B cell (primary cell): ENCODE measurements at regions not wholly inside any gene's neighbourhood (a gene's known extent, or its start where the extent isn't known, plus 50 kb on each side); places are given as distances from the start of the nearest gene placed in this dataset.

Experiments
- ATAC-seq: fragments of 200-7000 bp; cut with Tn5 transposase; one replicate; pipeline ENCODE4 v1.10.0; 2021; ENCODE audit warnings: low read depth, mild to moderate bottlenecking, moderate number of reproducible peaks, moderate library complexity
- CTCF ChIA-PET: fragments of 350-600 bp; sonication (Branson Sonifier 250); formaldehyde crosslinking; loops from one replicate; lab custom pipeline; 2021; ENCODE audit warnings: antibody characterized with exemption, inconsistent platforms; lab: Charles Lee
- POLR2A ChIA-PET: fragments of 350-600 bp; sonication (Branson Sonifier 250); formaldehyde crosslinking; loops from one replicate; lab custom pipeline; 2021; ENCODE audit warnings: antibody characterized with exemption; lab: Charles Lee
- DNase-seq: peaks from one replicate; pipeline ENCODE4 v3.0.0; 2013
- H2AFZ ChIP-seq: 2 replicates; pipeline ENCODE4 v1.6.1; 2012; ENCODE audit warnings: mild to moderate bottlenecking, low read depth, low read length; ENCODE audit not compliant: insufficient read depth, poor library complexity, severe bottlenecking
- H3K27ac ChIP-seq, 2 donors: 1 replicate in 1 of 2; 2 replicates in 1 of 2; pipeline ENCODE4 v1.5.1; 2012 to 2013; ENCODE audit warnings: low read length in 2 of 2, mild to moderate bottlenecking in 2 of 2, moderate library complexity in 1 of 2
- H3K27me3 ChIP-seq, 4 experiments: fragments of 200-600 bp in 1 of 4; sonication (generic) in 1 of 4; replicated peaks in 1 of 4; 1 replicate in 2 of 4; 2 replicates in 2 of 4; pipeline versions ENCODE4 v1.6.1 to v1.7.0; 2013 to 2016; ENCODE audit warnings: low read length in 3 of 4, mild to moderate bottlenecking in 2 of 4, mixed read lengths in 1 of 4, moderate library complexity in 1 of 4; ENCODE audit not compliant: insufficient read depth in 4 of 4, control insufficient read depth in 3 of 4; ENCODE audit errors: control extremely low read depth in 1 of 4
- H3K36me3 ChIP-seq, 2 experiments: replicated peaks in 1 of 2; 1 replicate in 1 of 2; 2 replicates in 1 of 2; pipeline versions ENCODE4 v1.6.1 to v1.7.1; 2013; ENCODE audit warnings: low read length in 1 of 2; ENCODE audit not compliant: insufficient read depth in 2 of 2, control insufficient read depth in 1 of 2; ENCODE audit errors: control extremely low read depth in 1 of 2, extremely low read depth in 1 of 2
- H3K4me1 ChIP-seq, 2 donors: fragments of 200-600 bp in 1 of 2; sonication (generic) in 1 of 2; 1 replicate in 1 of 2; 2 replicates in 1 of 2; pipeline versions ENCODE4 v1.5.1 to v1.6.1; 2013 to 2017; ENCODE audit warnings: low read length in 2 of 2; ENCODE audit not compliant: control insufficient read depth in 2 of 2, insufficient read depth in 2 of 2
- H3K4me2 ChIP-seq: replicated peaks from 2 replicates; pipeline ENCODE3; 2012; ENCODE audit warnings: mild to moderate bottlenecking, low read depth, low read length; ENCODE audit not compliant: poor library complexity, severe bottlenecking
- H3K4me3 ChIP-seq, 5 experiments: fragments of 200-600 bp in 1 of 5; sonication (generic) in 1 of 5; 1 replicate in 3 of 5; 2 replicates in 2 of 5; pipeline versions ENCODE4 v1.5.1 to v1.7.0; 2011 to 2016; ENCODE audit warnings: low read length in 4 of 5, mild to moderate bottlenecking in 4 of 5, low read depth in 2 of 5, control low read depth in 1 of 5, moderate library complexity in 1 of 5; ENCODE audit not compliant: insufficient read depth in 1 of 5; ENCODE audit errors: control extremely low read depth in 1 of 5, extremely low read depth in 1 of 5
- H3K79me2 ChIP-seq: fragments of 200-600 bp; sonication (generic); one replicate; pipeline ENCODE4 v1.6.0; 2016; ENCODE audit warnings: low read length; ENCODE audit not compliant: control insufficient read depth, insufficient read depth
- H3K9ac ChIP-seq: fragments of 200-600 bp; sonication (generic); 2 replicates; pipeline ENCODE4 v1.6.1; 2017; ENCODE audit warnings: mild to moderate bottlenecking, low read length, moderate library complexity
- H3K9me3 ChIP-seq, 3 donors: one replicate each; pipeline versions ENCODE4 v1.6.1 to v1.7.1; 2013; ENCODE audit warnings: low read length in 2 of 3; ENCODE audit not compliant: control insufficient read depth in 2 of 3, insufficient read depth in 1 of 3; ENCODE audit errors: control extremely low read depth in 1 of 3
- H4K20me1 ChIP-seq: 2 replicates; pipeline ENCODE4 v1.6.0; 2012; ENCODE audit warnings: mild to moderate bottlenecking, low read length; ENCODE audit not compliant: insufficient read depth, control insufficient read depth, poor library complexity, severe bottlenecking
- H3K27ac Mint-ChIP-seq: one replicate; pipeline ENCODE4 v1.8.0; 2021; ENCODE audit warnings: mixed read lengths
- H3K27me3 Mint-ChIP-seq: one replicate; pipeline ENCODE4 v1.8.0; 2021; ENCODE audit warnings: mixed read lengths
- H3K4me1 Mint-ChIP-seq: one replicate; pipeline ENCODE4 v1.8.0; 2021; ENCODE audit warnings: mixed read lengths
- H3K4me3 Mint-ChIP-seq: one replicate; pipeline ENCODE4 v1.8.0; 2021; ENCODE audit warnings: mixed read lengths
- H3K9me3 Mint-ChIP-seq: one replicate; pipeline ENCODE4 v1.8.0; 2022; ENCODE audit warnings: mixed read lengths; ENCODE audit not compliant: insufficient read depth
- EZH2 ChIP-seq: IDR thresholded peaks from 2 replicates; pipeline ENCODE4 v1.6.1; 2012; ENCODE audit warnings: borderline replicate concordance, low read depth, mild to moderate bottlenecking, moderate library complexity, low read length; ENCODE audit not compliant: insufficient read depth, poor library complexity, severe bottlenecking
- WGBS: methylation state at CpG from one replicate; pipeline ENCODE4 v1.1.5; 2013; ENCODE audit warnings: missing lambda C conversion rate; ENCODE audit not compliant: insufficient coverage; 5-methylcytosine and 5-hydroxymethylcytosine counted together
- intact Hi-C: fragments of 100-400 bp; cut with micrococcal nuclease; formaldehyde crosslinking; loops from one replicate; pipeline ENCODE4 v1.10.0; 2022
- TF ChIP-seq, protein P1 (sequence below): fragments of 200-600 bp; IDR thresholded peaks from one replicate; pipeline ENCODE4 v1.8.0; 2022; ENCODE audit warnings: antibody characterized with exemption, mild to moderate bottlenecking

DNA sequence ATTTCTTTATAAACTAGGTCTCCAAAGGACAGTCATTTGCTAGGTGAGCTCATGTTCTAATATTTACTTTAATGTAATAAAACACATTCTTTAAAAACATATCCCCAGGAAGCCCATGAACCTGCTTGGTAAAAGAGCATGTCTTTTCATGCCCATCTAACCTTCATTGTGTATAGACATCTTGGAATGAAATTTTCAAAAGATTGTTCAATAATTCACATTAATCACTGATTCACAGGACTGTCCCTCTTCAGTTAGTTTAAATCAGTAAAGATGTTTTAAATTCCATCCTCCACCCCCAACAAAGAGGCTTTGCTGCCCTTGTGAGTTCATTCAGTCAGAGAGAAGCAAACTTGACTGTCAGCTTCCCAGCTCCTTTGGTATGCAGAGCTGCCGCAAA, 633.4 kb upstream of the CELF4 start:
- no peak for TF ChIP-seq EZH2
- TF ChIP-seq, protein P1, sequence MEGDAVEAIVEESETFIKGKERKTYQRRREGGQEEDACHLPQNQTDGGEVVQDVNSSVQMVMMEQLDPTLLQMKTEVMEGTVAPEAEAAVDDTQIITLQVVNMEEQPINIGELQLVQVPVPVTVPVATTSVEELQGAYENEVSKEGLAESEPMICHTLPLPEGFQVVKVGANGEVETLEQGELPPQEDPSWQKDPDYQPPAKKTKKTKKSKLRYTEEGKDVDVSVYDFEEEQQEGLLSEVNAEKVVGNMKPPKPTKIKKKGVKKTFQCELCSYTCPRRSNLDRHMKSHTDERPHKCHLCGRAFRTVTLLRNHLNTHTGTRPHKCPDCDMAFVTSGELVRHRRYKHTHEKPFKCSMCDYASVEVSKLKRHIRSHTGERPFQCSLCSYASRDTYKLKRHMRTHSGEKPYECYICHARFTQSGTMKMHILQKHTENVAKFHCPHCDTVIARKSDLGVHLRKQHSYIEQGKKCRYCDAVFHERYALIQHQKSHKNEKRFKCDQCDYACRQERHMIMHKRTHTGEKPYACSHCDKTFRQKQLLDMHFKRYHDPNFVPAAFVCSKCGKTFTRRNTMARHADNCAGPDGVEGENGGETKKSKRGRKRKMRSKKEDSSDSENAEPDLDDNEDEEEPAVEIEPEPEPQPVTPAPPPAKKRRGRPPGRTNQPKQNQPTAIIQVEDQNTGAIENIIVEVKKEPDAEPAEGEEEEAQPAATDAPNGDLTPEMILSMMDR, result no peak
- H3K36me3 ChIP-seq, result no peaks in the 10 kb centered on the region
- Mint-ChIP-seq H3K4me3 (no peak overlapping the region), H3K4me1 (no peaks in the 10 kb centered on the region), H3K9me3 (no peaks in the 10 kb centered on the region), H3K27me3 (no peaks in the 10 kb centered on the region), H3K27ac (no peak overlapping the region)
- 100% methylated on average over 1 of the region's 1 CpG for whole genome bisulfite sequencing
- ATAC-seq (no peak), DNase-seq (no peak)
- no peaks in the 10 kb centered on the region for H3K9me3 ChIP-seq
- H3K27ac ChIP-seq, result no peak overlapping the region
- ChIA-PET CTCF (no interaction called here), POLR2A (no interaction called here)
- H3K9ac ChIP-seq, result no peak overlapping the region
- no peak overlapping the region for H2AFZ ChIP-seq
- H4K20me1 ChIP-seq, result no peaks in the 10 kb centered on the region
- H3K27me3 ChIP-seq, result no peaks in the 10 kb centered on the region
- intact Hi-C loops, result no loop called here
- no peaks in the 10 kb centered on the region for H3K79me2 ChIP-seq
- H3K4me2 ChIP-seq, result no peak overlapping the region
- H3K4me1 ChIP-seq, result no peaks in the 10 kb centered on the region
- no peak overlapping the region for H3K4me3 ChIP-seq

DNA sequence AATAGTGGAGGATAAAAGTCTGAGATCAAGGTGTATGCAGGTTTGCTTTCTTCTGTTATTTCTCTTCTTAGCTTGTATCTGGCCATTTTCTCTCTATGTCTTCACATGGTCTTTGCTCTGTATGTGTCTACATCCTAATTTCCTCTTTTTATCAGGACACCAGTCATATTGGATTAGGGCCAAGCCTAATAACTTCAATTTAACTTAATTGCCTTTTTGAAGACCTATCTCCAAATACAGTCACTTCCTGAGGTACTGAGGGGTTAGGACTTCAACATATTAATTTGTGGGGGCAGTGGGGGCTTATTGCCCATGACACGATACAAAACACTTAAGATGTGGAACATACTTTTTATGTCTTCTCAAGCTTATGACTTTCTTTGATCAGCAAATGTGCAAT, 632.9 kb upstream of the CELF4 start:
- no peaks in the 10 kb centered on the region for H3K9me3 ChIP-seq
- ATAC-seq (no peak), DNase-seq (no peak)
- Mint-ChIP-seq H3K9me3 (no peaks in the 10 kb centered on the region), H3K27me3 (no peaks in the 10 kb centered on the region), H3K4me1 (no peaks in the 10 kb centered on the region), H3K27ac (no peak overlapping the region), H3K4me3 (no peak overlapping the region)
- intact Hi-C loops, result no loop called here
- WGBS, result no CpG with 5 or more reads among the region's 1 CpG
- no peaks in the 10 kb centered on the region for H3K4me1 ChIP-seq
- no peak for TF ChIP-seq EZH2
- TF ChIP-seq, protein P1, result no peak
- H4K20me1 ChIP-seq, result no peaks in the 10 kb centered on the region
- H3K4me2 ChIP-seq, result no peak overlapping the region
- no peak overlapping the region for H2AFZ ChIP-seq
- no peaks in the 10 kb centered on the region for H3K36me3 ChIP-seq
- no peak overlapping the region for H3K27ac ChIP-seq
- CTCF ChIA-PET, result no interaction called here
- POLR2A ChIA-PET, result no interaction called here
- H3K9ac ChIP-seq, result no peak overlapping the region
- H3K79me2 ChIP-seq, result no peaks in the 10 kb centered on the region
- H3K4me3 ChIP-seq, result no peak overlapping the region
- no peaks in the 10 kb centered on the region for H3K27me3 ChIP-seq
